ENCODE measurements at regions not wholly inside any gene's neighbourhood (a gene's known extent, or its start where the extent isn't known, plus 50 kb on each side); places are given as distances from the start of the nearest gene placed in this dataset.

DNA sequence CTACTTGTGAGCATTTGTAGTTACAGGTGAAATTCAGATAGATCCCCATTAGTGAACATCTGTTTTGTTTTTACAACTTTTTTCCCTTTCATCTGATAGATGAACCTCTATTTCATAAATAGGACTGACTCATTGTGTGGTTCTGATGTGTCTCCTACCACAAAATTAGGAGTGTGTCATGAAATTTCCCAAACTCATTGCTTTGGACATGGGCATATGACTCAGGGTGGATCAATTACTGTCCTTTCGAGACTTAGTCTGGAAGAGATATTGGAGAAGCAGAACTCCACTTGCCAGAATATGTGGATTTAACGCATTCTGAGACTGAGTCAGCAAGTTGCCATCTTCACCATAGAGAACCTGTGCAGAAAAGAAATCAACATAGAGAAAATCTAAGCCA is 53.5 kb upstream of the PCDH10 start:
- no peak for DNase-seq

DNA sequence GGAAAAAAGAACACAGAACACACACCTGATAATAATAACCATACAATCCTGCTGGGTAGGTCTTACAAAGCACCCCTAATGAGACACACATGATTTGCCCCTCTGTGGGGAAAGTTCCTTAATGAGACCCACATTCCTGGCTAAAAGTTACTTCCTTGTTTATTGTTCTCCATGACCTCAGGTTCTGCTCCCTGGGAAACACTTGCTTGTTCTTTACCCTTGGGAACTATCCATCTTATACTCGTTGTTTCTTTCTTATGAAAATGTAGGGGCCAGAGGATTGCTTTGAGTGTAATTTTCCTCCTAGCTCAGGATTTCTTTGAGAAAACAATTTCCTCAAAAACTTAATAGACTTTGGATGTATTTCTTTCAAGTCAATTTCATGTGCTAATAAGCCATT is 52.1 kb upstream of the PCDH10 start:
- no peak for DNase-seq

All from OCI-M1 (cell line).